ENCODE measurements at regions not wholly inside any gene's neighbourhood (a gene's known extent, or its start where the extent isn't known, plus 50 kb on each side); places are given as distances from the start of the nearest gene placed in this dataset.
A peak's percentile ranks its signal among the peaks of the same experiment; 100 is the strongest.
"Not testable (repeated sequence)": the region's sequence is repeated elsewhere in the genome, so short reads cannot be mapped to it uniquely, and the experiment has no call there.

DNA sequence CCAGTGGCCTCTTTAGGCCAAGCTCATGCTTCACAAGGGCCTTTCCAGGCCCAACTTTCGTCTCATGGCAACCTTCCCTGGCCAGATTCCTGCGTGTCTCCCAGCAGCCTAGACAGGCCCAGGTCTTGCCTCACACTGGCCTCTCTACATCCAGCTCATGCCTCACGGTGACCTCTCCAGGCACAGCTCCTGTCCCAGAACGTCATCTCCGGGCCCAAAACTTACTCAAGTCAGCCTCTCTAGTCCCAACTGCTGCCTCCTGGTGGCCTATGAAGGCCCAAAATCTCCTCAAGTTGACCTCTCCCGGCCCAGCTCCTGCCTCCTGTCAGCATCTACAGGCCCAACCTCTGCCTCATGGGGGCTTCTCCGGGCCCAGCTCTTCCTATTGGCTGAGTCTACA, 54.3 kb upstream of the METTL14 start:
- H3K4me1 ChIP-seq (ENCODE audit: insufficient read depth, low read length); H3K27me3 ChIP-seq (ENCODE audit: insufficient read depth, low read length, poor library complexity, severe bottlenecking); H3K27ac ChIP-seq (ENCODE audit: low read depth, low read length); H3K4me1 Mint-ChIP-seq; H3K9me3 ChIP-seq (ENCODE audit: low read length); CTCF ChIA-PET; DNase-seq; H3K9me3 Mint-ChIP-seq; H3K4me3 Mint-ChIP-seq; H3K4me3 ChIP-seq (ENCODE audit: low read length); H3K36me3 ChIP-seq (ENCODE audit: insufficient read depth, low read length); H3K27me3 Mint-ChIP-seq; H3K27ac Mint-ChIP-seq; POLR2A ChIA-PET: not testable (repeated sequence)
- peaks cover 0 to 33% (median 15%) of the 10 kb centered on the region in 3 donors for H3K36me3 Mint-ChIP-seq

DNA sequence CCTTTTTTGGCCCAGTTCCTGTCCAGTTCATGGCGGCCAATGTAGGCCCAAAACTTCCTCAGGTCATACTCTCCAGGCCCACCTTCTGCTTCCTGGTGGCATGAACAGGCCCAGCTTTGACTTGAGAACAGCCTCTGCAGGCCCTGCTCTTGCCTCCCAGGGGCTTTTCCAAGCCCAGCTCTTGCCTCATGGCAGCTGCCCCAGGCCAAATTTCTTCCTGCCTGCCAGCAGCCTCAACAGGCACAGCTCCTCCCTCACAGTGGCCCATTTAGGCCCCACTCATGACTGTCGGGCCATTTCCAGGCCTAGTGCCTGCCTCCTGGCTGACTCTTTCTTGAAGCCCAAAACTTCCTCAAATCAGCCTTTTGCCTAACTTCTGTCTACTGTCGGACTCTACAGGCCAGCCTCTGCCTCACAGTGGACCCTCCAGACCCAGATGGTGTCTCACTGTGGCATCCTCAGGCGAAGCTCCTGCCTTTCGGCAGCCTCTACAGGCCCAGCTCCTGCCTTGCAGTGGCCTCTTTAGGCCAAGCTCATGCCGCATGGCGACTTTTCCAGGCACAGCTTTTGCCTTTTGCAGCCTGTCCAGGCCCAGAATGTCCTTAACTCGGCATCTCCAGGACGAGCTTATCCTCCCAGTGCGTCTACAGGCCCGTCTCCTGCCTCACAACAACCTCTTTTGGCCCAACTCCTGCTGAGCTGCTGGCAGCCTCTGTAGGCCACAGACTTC, 53.7 kb upstream of the METTL14 start:
- Mint-ChIP-seq H3K27ac (peak overlapping the region in 1 of 8 donors; percentile 51), H3K36me3 (peaks cover 0 to 36% (median 15%) of the 10 kb centered on the region in 3 donors), H3K4me3 (peak overlapping the region in 1 of 7 donors; percentile 70)
- H3K9me3 Mint-ChIP-seq; H3K36me3 ChIP-seq (ENCODE audit: insufficient read depth, low read length); H3K27me3 Mint-ChIP-seq; H3K27ac ChIP-seq (ENCODE audit: low read depth, low read length); H3K27me3 ChIP-seq (ENCODE audit: insufficient read depth, low read length, poor library complexity, severe bottlenecking); H3K4me1 ChIP-seq (ENCODE audit: insufficient read depth, low read length); H3K4me3 ChIP-seq (ENCODE audit: low read length); CTCF ChIA-PET; DNase-seq; POLR2A ChIA-PET; H3K9me3 ChIP-seq (ENCODE audit: low read length); H3K4me1 Mint-ChIP-seq: not testable (repeated sequence)

DNA sequence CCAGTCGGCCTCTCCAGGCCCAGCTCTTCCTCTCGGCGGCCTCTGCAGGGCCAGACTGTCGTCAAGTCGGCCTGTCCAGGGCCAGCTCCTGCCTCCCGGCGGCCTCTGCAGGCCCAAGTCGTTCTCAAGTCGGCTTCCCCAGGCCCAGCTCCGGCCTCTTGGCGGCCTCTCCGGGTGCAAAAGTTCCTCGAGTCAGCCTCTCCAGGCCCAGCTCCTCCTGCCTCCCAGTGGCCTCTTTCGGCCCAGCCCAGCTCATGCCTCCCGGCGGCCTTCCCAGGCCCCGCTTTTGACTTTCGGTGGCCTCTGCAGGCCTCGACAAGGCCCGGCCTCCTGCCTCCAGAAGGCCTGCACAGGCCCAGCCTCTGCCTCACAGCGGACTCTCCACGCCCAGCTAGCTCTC, 51.7 kb upstream of the METTL14 start:
- H3K9me3 ChIP-seq (ENCODE audit: low read length); H3K4me3 Mint-ChIP-seq; POLR2A ChIA-PET; H3K27me3 ChIP-seq (ENCODE audit: insufficient read depth, low read length, poor library complexity, severe bottlenecking); H3K27me3 Mint-ChIP-seq; H3K9me3 Mint-ChIP-seq; H3K36me3 ChIP-seq (ENCODE audit: insufficient read depth, low read length); DNase-seq; H3K27ac ChIP-seq (ENCODE audit: low read depth, low read length); H3K4me1 Mint-ChIP-seq; H3K27ac Mint-ChIP-seq; CTCF ChIA-PET; H3K4me1 ChIP-seq (ENCODE audit: insufficient read depth, low read length); H3K4me3 ChIP-seq (ENCODE audit: low read length): not testable (repeated sequence)
- H3K36me3 Mint-ChIP-seq: peaks cover 0 to 35% (median 15%) of the 10 kb centered on the region in 3 donors

DNA sequence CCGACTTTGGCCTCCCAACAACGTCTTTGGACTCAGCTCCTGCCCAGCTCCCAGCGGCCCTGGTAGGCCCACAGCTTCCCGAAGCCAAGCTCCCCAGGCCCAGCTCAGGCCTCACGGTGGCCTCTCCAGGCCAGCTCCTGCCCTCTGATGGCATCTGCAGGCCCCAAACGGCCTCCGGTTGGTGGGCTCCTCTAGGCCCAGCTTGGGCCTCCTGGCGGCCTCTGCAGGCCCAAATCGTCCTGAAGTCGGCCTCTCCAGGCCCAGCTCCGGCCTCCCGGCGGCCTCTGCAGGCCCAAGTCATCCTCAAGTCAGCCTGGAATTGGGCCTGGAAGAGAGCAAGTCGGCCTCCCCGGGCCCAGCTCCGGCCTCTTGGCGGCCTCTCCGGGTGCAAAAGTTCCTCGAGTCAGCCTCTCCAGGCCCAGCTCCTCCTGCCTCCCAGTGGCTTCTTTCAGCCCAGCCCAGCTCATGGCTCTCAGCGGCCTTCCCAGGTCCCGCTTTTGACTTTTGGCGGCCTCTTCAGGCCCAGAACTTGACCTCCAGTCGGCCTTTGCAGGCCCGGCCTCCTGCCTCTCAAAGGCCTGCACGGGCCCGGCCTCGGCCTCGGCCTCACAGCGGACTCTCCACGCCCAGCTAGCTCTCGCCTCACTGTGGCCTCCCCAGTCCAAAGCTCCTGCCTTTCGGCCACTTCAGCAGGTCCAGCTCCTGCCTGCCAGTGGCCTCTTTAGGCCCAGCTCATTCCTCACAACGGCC, 50.9 kb upstream of the METTL14 start:
- Mint-ChIP-seq H3K36me3 (peaks cover 0 to 30% (median 13%) of the 10 kb centered on the region in 3 donors), H3K27ac (peak overlapping the region in 1 of 8 donors; percentile 24)
- CTCF ChIA-PET; H3K36me3 ChIP-seq (ENCODE audit: insufficient read depth, low read length); H3K27ac ChIP-seq (ENCODE audit: low read depth, low read length); H3K27me3 ChIP-seq (ENCODE audit: insufficient read depth, low read length, poor library complexity, severe bottlenecking); POLR2A ChIA-PET; H3K9me3 ChIP-seq (ENCODE audit: low read length); H3K4me3 ChIP-seq (ENCODE audit: low read length); H3K27me3 Mint-ChIP-seq; H3K4me1 Mint-ChIP-seq; DNase-seq; H3K4me3 Mint-ChIP-seq; H3K9me3 Mint-ChIP-seq; H3K4me1 ChIP-seq (ENCODE audit: insufficient read depth, low read length): not testable (repeated sequence)
